ENCODE measurements at regions not wholly inside any gene's neighbourhood (a gene's known extent, or its start where the extent isn't known, plus 50 kb on each side); places are given as distances from the start of the nearest gene placed in this dataset.

GRCh38 chr2:41101281-41101680, 649.4 kb upstream of the SLC8A1 start:
- no peaks in the 10 kb centered on the region for H3K4me1 ChIP-seq (ENCODE audit: control insufficient read depth in 2 of 2, insufficient read depth in 2 of 2, low read length in 2 of 2)
- H3K4me3 ChIP-seq (ENCODE audit: low read length in 2 of 2) = no peak overlapping the region
- no peaks in the 10 kb centered on the region for H3K27me3 ChIP-seq (ENCODE audit: control insufficient read depth in 2 of 2, insufficient read depth in 2 of 2, low read length in 2 of 2)
- H3K27ac ChIP-seq (ENCODE audit: low read depth in 2 of 2, low read length in 2 of 2) = no peak overlapping the region
- H3K9me3 ChIP-seq (ENCODE audit: control insufficient read depth in 2 of 2, low read length in 2 of 2) = no peaks in the 10 kb centered on the region
- no peak overlapping the region for H3K9ac ChIP-seq (ENCODE audit: low read depth in 1 of 2, low read length in 2 of 2)
- H3K36me3 ChIP-seq (ENCODE audit: control insufficient read depth in 2 of 2, insufficient read depth in 2 of 2, low read length in 2 of 2) = no peaks in the 10 kb centered on the region

DNA sequence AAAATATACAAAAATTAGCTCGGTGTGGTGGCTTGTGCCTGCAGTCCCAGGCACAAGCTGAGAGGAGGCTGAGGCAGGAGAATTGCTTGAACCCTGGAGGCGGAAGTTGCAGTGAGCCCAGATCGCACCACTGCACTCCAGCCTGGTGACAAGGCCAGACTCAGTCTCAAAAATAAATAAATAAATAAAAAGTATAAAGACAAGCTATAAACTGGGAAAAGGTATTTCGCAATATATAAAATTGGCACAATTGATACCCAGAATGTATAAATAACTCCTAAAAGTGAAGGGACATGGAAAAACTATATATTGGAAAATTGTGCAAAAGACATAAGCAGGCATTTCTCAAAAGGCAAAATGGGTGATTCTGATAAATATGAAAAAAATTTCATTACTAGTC, 657.9 kb upstream of the SLC8A1 start:
- Histone ChIP-seq H3K4me3 (ENCODE audit: low read length in 2 of 2) (no peak overlapping the region), H3K9ac (ENCODE audit: low read depth in 1 of 2, low read length in 2 of 2) (no peak overlapping the region), H3K27me3 (ENCODE audit: control insufficient read depth in 2 of 2, insufficient read depth in 2 of 2, low read length in 2 of 2) (no peaks in the 10 kb centered on the region), H3K9me3 (ENCODE audit: control insufficient read depth in 2 of 2, low read length in 2 of 2) (no peaks in the 10 kb centered on the region), H3K27ac (ENCODE audit: low read depth in 2 of 2, low read length in 2 of 2) (no peak overlapping the region), H3K4me1 (ENCODE audit: control insufficient read depth in 2 of 2, insufficient read depth in 2 of 2, low read length in 2 of 2) (no peaks in the 10 kb centered on the region), H3K36me3 (ENCODE audit: control insufficient read depth in 2 of 2, insufficient read depth in 2 of 2, low read length in 2 of 2) (no peaks in the 10 kb centered on the region)

DNA sequence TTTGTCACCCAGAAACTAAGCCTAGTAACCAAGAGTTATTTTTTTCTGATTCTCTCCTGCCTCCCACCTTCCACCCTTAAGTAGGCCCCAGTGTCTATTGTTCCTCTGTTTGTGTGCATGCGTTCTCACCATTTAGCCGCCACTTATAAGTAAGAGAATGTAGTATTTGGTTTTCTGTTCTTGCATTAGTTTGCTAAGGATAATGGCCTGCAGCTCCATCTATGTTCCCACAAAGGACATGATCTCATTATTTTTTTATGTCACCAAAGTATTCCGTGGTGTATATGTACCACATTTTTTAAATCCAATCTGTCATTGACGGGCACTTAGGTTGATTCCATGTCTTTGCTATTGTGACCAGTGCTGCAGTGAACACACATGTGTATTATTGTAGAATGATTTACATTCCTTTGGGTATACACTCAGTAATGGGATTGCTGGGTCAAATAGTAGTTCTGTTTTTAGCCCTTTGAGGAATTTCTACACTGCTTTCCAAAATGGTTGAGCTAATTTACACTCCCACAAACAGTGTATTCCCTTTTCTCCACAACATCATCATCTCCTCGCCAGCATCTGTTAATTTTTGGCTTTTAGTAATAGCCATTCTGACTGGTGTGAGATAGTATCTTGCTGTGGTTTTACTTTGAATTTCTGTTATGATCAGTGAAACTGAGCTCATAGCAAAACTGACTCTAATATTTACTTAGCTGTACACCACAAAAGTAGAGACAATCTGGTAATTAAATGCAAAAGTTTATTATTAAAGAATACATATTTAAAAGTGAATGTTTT, 660.1 kb upstream of the SLC8A1 start:
- Histone ChIP-seq H3K27ac (ENCODE audit: low read depth in 2 of 2, low read length in 2 of 2) (no peak overlapping the region), H3K27me3 (ENCODE audit: control insufficient read depth in 2 of 2, insufficient read depth in 2 of 2, low read length in 2 of 2) (no peaks in the 10 kb centered on the region), H3K4me3 (ENCODE audit: low read length in 2 of 2) (no peak overlapping the region), H3K36me3 (ENCODE audit: control insufficient read depth in 2 of 2, insufficient read depth in 2 of 2, low read length in 2 of 2) (no peaks in the 10 kb centered on the region), H3K9me3 (ENCODE audit: control insufficient read depth in 2 of 2, low read length in 2 of 2) (no peaks in the 10 kb centered on the region), H3K9ac (ENCODE audit: low read depth in 1 of 2, low read length in 2 of 2) (no peak overlapping the region), H3K4me1 (ENCODE audit: control insufficient read depth in 2 of 2, insufficient read depth in 2 of 2, low read length in 2 of 2) (no peaks in the 10 kb centered on the region)

GRCh38 chr2:41116106-41116797, 664.4 kb upstream of the SLC8A1 start:
- Histone ChIP-seq H3K27me3 (ENCODE audit: control insufficient read depth in 2 of 2, insufficient read depth in 2 of 2, low read length in 2 of 2) (no peaks in the 10 kb centered on the region), H3K9me3 (ENCODE audit: control insufficient read depth in 2 of 2, low read length in 2 of 2) (no peaks in the 10 kb centered on the region), H3K36me3 (ENCODE audit: control insufficient read depth in 2 of 2, insufficient read depth in 2 of 2, low read length in 2 of 2) (no peaks in the 10 kb centered on the region), H3K4me1 (ENCODE audit: control insufficient read depth in 2 of 2, insufficient read depth in 2 of 2, low read length in 2 of 2) (no peaks in the 10 kb centered on the region), H3K4me3 (ENCODE audit: low read length in 2 of 2) (no peak overlapping the region), H3K9ac (ENCODE audit: low read depth in 1 of 2, low read length in 2 of 2) (no peak overlapping the region), H3K27ac (ENCODE audit: low read depth in 2 of 2, low read length in 2 of 2) (no peak overlapping the region)

- H3K27me3 ChIP-seq (ENCODE audit: control insufficient read depth in 2 of 2, insufficient read depth in 2 of 2, low read length in 2 of 2) = no peaks in the 10 kb centered on the region
- H3K4me1 ChIP-seq (ENCODE audit: control insufficient read depth in 2 of 2, insufficient read depth in 2 of 2, low read length in 2 of 2) = no peaks in the 10 kb centered on the region
- H3K9ac ChIP-seq (ENCODE audit: low read depth in 1 of 2, low read length in 2 of 2) = no peak overlapping the region
- H3K36me3 ChIP-seq (ENCODE audit: control insufficient read depth in 2 of 2, insufficient read depth in 2 of 2, low read length in 2 of 2) = no peaks in the 10 kb centered on the region
- no peak overlapping the region for H3K27ac ChIP-seq (ENCODE audit: low read depth in 2 of 2, low read length in 2 of 2)
- no peak overlapping the region for H3K4me3 ChIP-seq (ENCODE audit: low read length in 2 of 2)
- no peaks in the 10 kb centered on the region for H3K9me3 ChIP-seq (ENCODE audit: control insufficient read depth in 2 of 2, low read length in 2 of 2)
Measured at GRCh38 chr2:41119489-41119888, 667.6 kb upstream of the SLC8A1 start.

GRCh38 chr2:41123341-41123740, 671.5 kb upstream of the SLC8A1 start:
- Histone ChIP-seq H3K27ac (ENCODE audit: low read depth in 2 of 2, low read length in 2 of 2) (no peak overlapping the region), H3K4me3 (ENCODE audit: low read length in 2 of 2) (no peak overlapping the region)

DNA sequence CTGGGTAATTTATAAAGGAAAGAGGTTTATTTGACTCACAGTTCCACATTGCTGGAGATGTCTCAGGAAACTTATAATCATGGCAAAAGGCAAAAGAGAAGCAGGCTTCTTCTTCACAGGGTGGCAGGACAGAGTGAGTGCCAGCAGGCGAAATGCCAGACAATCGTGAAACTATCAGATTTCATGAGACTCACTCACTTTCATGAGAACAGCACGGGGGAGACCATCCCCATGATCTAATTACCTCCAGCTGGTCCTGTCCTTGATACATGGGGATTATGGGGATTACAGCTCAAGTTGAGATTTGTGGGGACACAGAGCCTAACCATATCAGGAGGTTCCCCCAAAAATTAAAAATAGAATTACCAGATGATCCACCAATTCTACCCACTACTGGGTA, 675.5 kb upstream of the SLC8A1 start:
- Histone ChIP-seq H3K36me3 (ENCODE audit: control insufficient read depth in 2 of 2, insufficient read depth in 2 of 2, low read length in 2 of 2) (no peaks in the 10 kb centered on the region), H3K9ac (ENCODE audit: low read depth in 1 of 2, low read length in 2 of 2) (no peak overlapping the region), H3K4me1 (ENCODE audit: control insufficient read depth in 2 of 2, insufficient read depth in 2 of 2, low read length in 2 of 2) (no peaks in the 10 kb centered on the region), H3K27ac (ENCODE audit: low read depth in 2 of 2, low read length in 2 of 2) (no peak overlapping the region), H3K4me3 (ENCODE audit: low read length in 2 of 2) (no peak overlapping the region), H3K27me3 (ENCODE audit: control insufficient read depth in 2 of 2, insufficient read depth in 2 of 2, low read length in 2 of 2) (no peaks in the 10 kb centered on the region), H3K9me3 (ENCODE audit: control insufficient read depth in 2 of 2, low read length in 2 of 2) (no peaks in the 10 kb centered on the region)

More at GRCh38 chr2:41123341-41123740, 671.5 kb upstream of the SLC8A1 start:
- Histone ChIP-seq H3K36me3 (ENCODE audit: control insufficient read depth in 2 of 2, insufficient read depth in 2 of 2, low read length in 2 of 2) (no peaks in the 10 kb centered on the region), H3K9me3 (ENCODE audit: control insufficient read depth in 2 of 2, low read length in 2 of 2) (no peaks in the 10 kb centered on the region), H3K4me1 (ENCODE audit: control insufficient read depth in 2 of 2, insufficient read depth in 2 of 2, low read length in 2 of 2) (no peaks in the 10 kb centered on the region), H3K27me3 (ENCODE audit: control insufficient read depth in 2 of 2, insufficient read depth in 2 of 2, low read length in 2 of 2) (no peaks in the 10 kb centered on the region), H3K9ac (ENCODE audit: low read depth in 1 of 2, low read length in 2 of 2) (no peak overlapping the region)

- Histone ChIP-seq H3K4me1 (ENCODE audit: control insufficient read depth in 2 of 2, insufficient read depth in 2 of 2, low read length in 2 of 2) (no peaks in the 10 kb centered on the region), H3K27me3 (ENCODE audit: control insufficient read depth in 2 of 2, insufficient read depth in 2 of 2, low read length in 2 of 2) (no peaks in the 10 kb centered on the region), H3K9ac (ENCODE audit: low read depth in 1 of 2, low read length in 2 of 2) (no peak overlapping the region), H3K27ac (ENCODE audit: low read depth in 2 of 2, low read length in 2 of 2) (no peak overlapping the region), H3K9me3 (ENCODE audit: control insufficient read depth in 2 of 2, low read length in 2 of 2) (no peaks in the 10 kb centered on the region), H3K4me3 (ENCODE audit: low read length in 2 of 2) (no peak overlapping the region), H3K36me3 (ENCODE audit: control insufficient read depth in 2 of 2, insufficient read depth in 2 of 2, low read length in 2 of 2) (no peaks in the 10 kb centered on the region)
Measured at GRCh38 chr2:41129988-41130387, 678.1 kb upstream of the SLC8A1 start.

DNA sequence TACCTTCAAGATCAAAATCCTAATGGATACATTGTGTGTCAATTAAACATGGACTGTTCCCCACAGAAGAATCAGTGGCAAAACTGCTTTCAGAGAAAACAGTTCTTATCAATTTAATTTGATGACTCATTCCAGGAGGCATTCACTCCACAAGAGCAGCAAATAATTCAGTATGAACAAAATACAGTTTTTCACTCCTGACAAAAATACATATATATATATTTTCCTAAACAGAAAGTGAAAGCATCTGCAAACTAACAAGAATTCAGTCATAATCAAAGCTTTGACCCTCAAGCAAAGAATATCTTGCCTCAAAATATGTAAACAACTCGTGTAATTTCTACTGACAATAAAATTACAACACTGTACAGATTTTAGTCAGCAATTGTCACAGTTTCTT, 685.1 kb upstream of the SLC8A1 start:
- no peaks in the 10 kb centered on the region for H3K27me3 ChIP-seq (ENCODE audit: control insufficient read depth in 2 of 2, insufficient read depth in 2 of 2, low read length in 2 of 2)
- no peaks in the 10 kb centered on the region for H3K36me3 ChIP-seq (ENCODE audit: control insufficient read depth in 2 of 2, insufficient read depth in 2 of 2, low read length in 2 of 2)
- no peaks in the 10 kb centered on the region for H3K9me3 ChIP-seq (ENCODE audit: control insufficient read depth in 2 of 2, low read length in 2 of 2)
- H3K9ac ChIP-seq (ENCODE audit: low read depth in 1 of 2, low read length in 2 of 2) = no peak overlapping the region
- H3K4me1 ChIP-seq (ENCODE audit: control insufficient read depth in 2 of 2, insufficient read depth in 2 of 2, low read length in 2 of 2) = no peaks in the 10 kb centered on the region
- H3K27ac ChIP-seq (ENCODE audit: low read depth in 2 of 2, low read length in 2 of 2) = no peak overlapping the region
- H3K4me3 ChIP-seq (ENCODE audit: low read length in 2 of 2) = no peak overlapping the region

- Histone ChIP-seq H3K9ac (ENCODE audit: low read depth in 1 of 2, low read length in 2 of 2) (no peak overlapping the region), H3K27me3 (ENCODE audit: control insufficient read depth in 2 of 2, insufficient read depth in 2 of 2, low read length in 2 of 2) (no peaks in the 10 kb centered on the region), H3K36me3 (ENCODE audit: control insufficient read depth in 2 of 2, insufficient read depth in 2 of 2, low read length in 2 of 2) (no peaks in the 10 kb centered on the region), H3K27ac (ENCODE audit: low read depth in 2 of 2, low read length in 2 of 2) (no peak overlapping the region), H3K9me3 (ENCODE audit: control insufficient read depth in 2 of 2, low read length in 2 of 2) (no peaks in the 10 kb centered on the region), H3K4me3 (ENCODE audit: low read length in 2 of 2) (no peak overlapping the region), H3K4me1 (ENCODE audit: control insufficient read depth in 2 of 2, insufficient read depth in 2 of 2, low read length in 2 of 2) (no peaks in the 10 kb centered on the region)
Measured at GRCh38 chr2:41141146-41141791, 689.4 kb upstream of the SLC8A1 start.

Data from mucosa of rectum (tissue), 2 donors.